ENCODE measurements at regions not wholly inside any gene's neighbourhood (a gene's known extent, or its start where the extent isn't known, plus 50 kb on each side); places are given as distances from the start of the nearest gene placed in this dataset.

DNA sequence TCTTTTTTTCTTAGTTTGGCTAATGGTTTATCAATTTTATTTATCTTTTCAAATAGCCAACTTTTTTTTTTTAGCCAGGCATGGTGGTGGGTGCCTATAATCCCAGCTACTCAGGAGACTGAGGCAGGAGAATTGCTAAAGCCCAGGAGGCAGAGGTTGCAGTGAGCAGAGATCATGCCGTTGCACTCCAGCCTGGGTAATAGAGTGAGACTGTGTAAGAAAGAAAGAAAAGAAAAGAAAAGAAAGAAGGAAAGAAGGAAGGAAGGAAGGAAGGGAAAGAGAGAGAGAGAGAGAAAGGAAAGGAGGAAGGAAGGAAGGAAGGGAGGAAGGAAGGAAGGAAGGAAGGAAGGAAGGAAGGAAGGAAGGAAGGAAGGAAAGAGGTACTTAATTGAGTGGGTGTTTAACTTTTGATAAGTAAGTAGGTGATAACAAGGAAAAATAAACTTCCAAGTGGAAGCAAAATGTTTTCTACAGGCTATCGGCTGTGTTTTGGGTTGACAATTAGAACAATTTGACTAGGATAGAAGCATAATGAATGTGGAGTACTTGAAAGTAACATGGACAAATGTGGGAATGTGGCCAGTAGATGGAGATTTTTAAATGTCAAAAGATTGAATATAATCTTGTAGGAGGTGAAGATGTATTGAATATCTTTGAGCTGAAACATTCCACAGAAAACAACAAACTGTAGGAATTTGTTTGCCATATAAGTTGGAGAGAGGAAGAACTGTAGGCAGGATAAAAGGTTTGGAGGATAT lies 62.8 kb upstream of the MYO16 start:
- TF ChIP-seq, protein P1, sequence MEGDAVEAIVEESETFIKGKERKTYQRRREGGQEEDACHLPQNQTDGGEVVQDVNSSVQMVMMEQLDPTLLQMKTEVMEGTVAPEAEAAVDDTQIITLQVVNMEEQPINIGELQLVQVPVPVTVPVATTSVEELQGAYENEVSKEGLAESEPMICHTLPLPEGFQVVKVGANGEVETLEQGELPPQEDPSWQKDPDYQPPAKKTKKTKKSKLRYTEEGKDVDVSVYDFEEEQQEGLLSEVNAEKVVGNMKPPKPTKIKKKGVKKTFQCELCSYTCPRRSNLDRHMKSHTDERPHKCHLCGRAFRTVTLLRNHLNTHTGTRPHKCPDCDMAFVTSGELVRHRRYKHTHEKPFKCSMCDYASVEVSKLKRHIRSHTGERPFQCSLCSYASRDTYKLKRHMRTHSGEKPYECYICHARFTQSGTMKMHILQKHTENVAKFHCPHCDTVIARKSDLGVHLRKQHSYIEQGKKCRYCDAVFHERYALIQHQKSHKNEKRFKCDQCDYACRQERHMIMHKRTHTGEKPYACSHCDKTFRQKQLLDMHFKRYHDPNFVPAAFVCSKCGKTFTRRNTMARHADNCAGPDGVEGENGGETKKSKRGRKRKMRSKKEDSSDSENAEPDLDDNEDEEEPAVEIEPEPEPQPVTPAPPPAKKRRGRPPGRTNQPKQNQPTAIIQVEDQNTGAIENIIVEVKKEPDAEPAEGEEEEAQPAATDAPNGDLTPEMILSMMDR (IDR thresholded peaks at IDR 0.05), result no peak
- no peaks in the 10 kb centered on the region for H3K4me1 ChIP-seq
- no peaks in the 10 kb centered on the region for H3K27me3 ChIP-seq
- no peak overlapping the region for H3K9ac ChIP-seq (ENCODE audit: low read depth in 2 of 2, low read length in 2 of 2)
- DNase-seq, result no peak
- no peaks in the 10 kb centered on the region for H3K9me3 ChIP-seq
- intact Hi-C loops (cut with DNase I), result no loop called here
- no peaks in the 10 kb centered on the region for H3K36me3 ChIP-seq
- H3K4me3 ChIP-seq, result no peak overlapping the region
- H3K27ac ChIP-seq, result no peak overlapping the region

- H3K9me3 ChIP-seq, result no peaks in the 10 kb centered on the region
These were observed 56.6 kb upstream of the MYO16 start for GRCh38 chr13:108572782-108573211.

GRCh38 chr13:108573455-108573854 lies 56.0 kb upstream of the MYO16 start:
- Histone ChIP-seq H3K9me3 (no peaks in the 10 kb centered on the region), H3K27ac (no peak overlapping the region), H3K27me3 (no peaks in the 10 kb centered on the region), H3K36me3 (no peaks in the 10 kb centered on the region), H3K4me1 (no peaks in the 10 kb centered on the region), H3K9ac (ENCODE audit: low read depth in 2 of 2, low read length in 2 of 2) (no peak overlapping the region), H3K4me3 (no peak overlapping the region)
- TF ChIP-seq, protein P1 (IDR thresholded peaks at IDR 0.05), result no peak
- intact Hi-C loops (cut with DNase I), result no loop called here
- no peak for DNase-seq

More at GRCh38 chr13:108572782-108573211, 56.6 kb upstream of the MYO16 start:
- intact Hi-C loops (cut with DNase I), result no loop called here
- Histone ChIP-seq H3K4me3 (no peak overlapping the region), H3K9ac (ENCODE audit: low read depth in 2 of 2, low read length in 2 of 2) (no peak overlapping the region), H3K27me3 (no peaks in the 10 kb centered on the region), H3K4me1 (no peaks in the 10 kb centered on the region), H3K27ac (no peak overlapping the region), H3K36me3 (no peaks in the 10 kb centered on the region)
- TF ChIP-seq, protein P1 (IDR thresholded peaks at IDR 0.05), result no peak
- DNase-seq, result no peak

- TF ChIP-seq, protein P1 (IDR thresholded peaks at IDR 0.05), result no peak
- no peak for DNase-seq
These were observed 54.6 kb upstream of the MYO16 start for GRCh38 chr13:108574856-108575255.

GRCh38 chr13:108575430-108575829 lies 54.0 kb upstream of the MYO16 start:
- intact Hi-C loops (cut with DNase I), result no loop called here
- H3K9me3 ChIP-seq, result no peaks in the 10 kb centered on the region

More at GRCh38 chr13:108574856-108575255, 54.6 kb upstream of the MYO16 start:
- intact Hi-C loops (cut with DNase I), result no loop called here
- no peak overlapping the region for H3K27ac ChIP-seq
- H3K36me3 ChIP-seq, result no peaks in the 10 kb centered on the region
- no peak overlapping the region for H3K4me3 ChIP-seq
- no peak overlapping the region for H3K9ac ChIP-seq (ENCODE audit: low read depth in 2 of 2, low read length in 2 of 2)
- H3K9me3 ChIP-seq, result no peaks in the 10 kb centered on the region
- H3K4me1 ChIP-seq, result no peaks in the 10 kb centered on the region
- no peaks in the 10 kb centered on the region for H3K27me3 ChIP-seq

More at GRCh38 chr13:108575430-108575829, 54.0 kb upstream of the MYO16 start:
- TF ChIP-seq, protein P1 (IDR thresholded peaks at IDR 0.05), result no peak
- no peak overlapping the region for H3K9ac ChIP-seq (ENCODE audit: low read depth in 2 of 2, low read length in 2 of 2)
- no peak overlapping the region for H3K4me3 ChIP-seq
- no peaks in the 10 kb centered on the region for H3K36me3 ChIP-seq
- no peak for DNase-seq
- no peaks in the 10 kb centered on the region for H3K27me3 ChIP-seq
- no peak overlapping the region for H3K27ac ChIP-seq
- H3K4me1 ChIP-seq, result no peaks in the 10 kb centered on the region

Data from colonic mucosa (tissue), 4 donors.